ENCODE measurements at regions not wholly inside any gene's neighbourhood (a gene's known extent, or its start where the extent isn't known, plus 50 kb on each side); places are given as distances from the start of the nearest gene placed in this dataset.

DNA sequence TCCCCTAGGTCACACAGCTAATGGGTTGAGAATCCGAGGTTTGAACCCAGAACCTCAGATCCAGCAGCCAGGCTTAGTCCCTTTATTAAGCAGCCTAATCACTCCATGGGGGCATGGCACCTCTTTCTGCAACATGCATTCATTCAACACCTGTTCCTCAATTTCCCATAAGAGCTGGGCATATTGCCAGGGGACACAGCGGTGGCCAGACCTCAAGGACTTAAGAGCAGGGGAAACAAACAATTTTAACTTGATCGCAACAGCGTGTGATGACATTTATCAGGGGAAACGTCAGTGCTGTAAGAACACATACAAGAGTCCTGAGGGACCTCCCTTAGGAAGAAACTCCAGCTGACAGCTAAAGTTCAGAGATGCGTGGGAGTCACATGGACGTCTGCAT, 267.4 kb upstream of the CDH4 start:
- no peak for DNase-seq

DNA sequence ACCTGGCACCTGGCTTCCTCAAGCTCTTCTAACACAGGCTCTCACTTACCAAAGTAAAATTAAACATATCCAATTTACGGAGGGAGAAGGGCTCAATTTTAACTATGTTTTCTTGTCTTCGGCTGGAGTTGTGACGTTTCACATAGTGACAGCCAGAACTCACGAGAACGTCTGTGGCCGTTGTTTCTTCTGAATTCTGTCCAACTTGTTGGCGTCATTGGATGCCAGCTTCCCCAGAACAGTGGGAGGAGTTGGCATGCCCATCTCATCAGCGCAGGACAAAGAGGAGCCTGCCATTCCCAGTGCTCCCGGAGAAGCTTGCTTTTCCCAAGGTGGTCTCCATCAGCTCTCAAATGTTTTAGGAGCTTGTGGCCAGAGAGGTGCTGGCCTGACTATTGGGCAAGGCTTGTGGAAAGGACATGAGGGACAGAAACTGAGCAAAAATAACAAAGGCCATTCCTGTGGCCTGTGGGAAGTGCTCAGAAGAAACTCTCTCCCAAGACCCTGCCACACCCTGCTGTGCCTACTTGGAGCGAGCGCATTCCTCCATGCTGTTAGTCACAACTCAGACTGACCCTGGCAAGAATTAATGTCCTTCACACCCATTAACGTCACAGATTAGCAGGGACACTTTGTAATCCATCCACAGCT, 265.4 kb upstream of the CDH4 start:
- DNase-seq = no peak

DNA sequence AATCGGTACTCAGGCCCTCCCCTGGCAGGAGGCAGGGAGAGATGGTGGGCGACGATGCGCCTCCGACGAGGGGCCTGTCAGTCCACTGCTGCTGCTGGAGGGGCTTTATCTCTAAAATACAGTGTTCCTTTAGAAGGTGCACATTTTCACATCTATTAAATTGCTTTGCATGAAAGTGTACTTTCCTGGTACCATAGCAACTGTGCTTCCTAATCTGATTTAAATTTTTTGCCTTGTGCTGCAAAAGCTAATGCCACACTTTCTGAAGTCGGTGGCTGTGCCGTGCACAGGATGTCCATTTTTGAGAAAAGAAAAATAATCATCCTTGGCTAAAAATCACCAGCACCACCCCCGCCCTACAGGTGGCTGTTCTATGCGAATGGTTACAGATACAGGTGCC, 262.0 kb upstream of the CDH4 start:
- DNase-seq = no peak

GRCh38 chr20:60990643-60991042, 261.4 kb upstream of the CDH4 start:
- DNase-seq = no peak

GRCh38 chr20:60993433-60994044, 258.5 kb upstream of the CDH4 start:
- no peak for DNase-seq

GRCh38 chr20:60999250-60999649, 252.8 kb upstream of the CDH4 start:
- DNase-seq = no peak

- DNase-seq = no peak
Measured at GRCh38 chr20:61002090-61002489, 250.0 kb upstream of the CDH4 start.

GRCh38 chr20:61014491-61014890, 237.6 kb upstream of the CDH4 start:
- no peak for DNase-seq

- DNase-seq = no peak
Measured at GRCh38 chr20:61015602-61016001, 236.5 kb upstream of the CDH4 start.

DNA sequence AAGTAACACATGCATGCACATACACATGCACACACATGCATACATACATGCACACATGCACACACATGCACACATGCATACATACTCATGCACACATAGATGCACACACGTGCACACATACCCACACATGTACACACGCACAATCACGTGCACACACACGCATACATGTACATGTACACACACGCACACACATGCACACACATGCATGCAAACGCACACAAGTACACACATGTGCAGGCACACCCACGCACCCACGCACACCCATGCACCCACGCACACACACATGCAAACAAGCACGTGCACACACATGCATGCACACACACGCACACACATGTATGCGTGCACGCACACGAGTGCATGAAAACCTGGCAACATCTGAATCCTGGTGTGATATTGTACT, 232.7 kb upstream of the CDH4 start:
- no peak for DNase-seq

DNA sequence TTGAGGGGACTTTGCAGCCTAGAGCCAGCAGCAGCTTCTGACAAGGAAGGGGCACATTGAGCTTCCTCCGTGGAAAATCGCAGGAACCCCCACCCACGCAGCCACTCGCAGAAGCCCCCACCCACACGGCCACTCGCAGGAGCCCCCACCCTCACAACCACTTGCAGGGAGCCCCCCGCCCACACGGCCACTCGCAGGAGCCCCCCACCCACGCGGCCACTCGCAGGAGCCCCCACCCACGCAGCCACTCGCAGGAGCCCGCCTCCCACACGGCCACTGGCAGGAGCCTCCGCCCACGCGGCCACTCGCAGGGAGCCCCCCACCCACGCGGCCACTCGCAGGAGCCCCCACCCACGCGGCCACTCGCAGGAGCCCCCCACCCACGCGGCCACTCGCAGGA, 228.4 kb upstream of the CDH4 start:
- DNase-seq = no peak

- DNase-seq = no peak
Measured at GRCh38 chr20:61024390-61024789, 227.7 kb upstream of the CDH4 start.

GRCh38 chr20:61025536-61025935, 226.5 kb upstream of the CDH4 start:
- DNase-seq = no peak

GRCh38 chr20:61026173-61026572, 225.9 kb upstream of the CDH4 start:
- DNase-seq = no peak

- no peak for DNase-seq
Measured at GRCh38 chr20:61026731-61027130, 225.3 kb upstream of the CDH4 start.

GRCh38 chr20:61027218-61027617, 224.8 kb upstream of the CDH4 start:
- DNase-seq = no peak

GRCh38 chr20:61030130-61030529, 221.9 kb upstream of the CDH4 start:
- DNase-seq = no peak

DNA sequence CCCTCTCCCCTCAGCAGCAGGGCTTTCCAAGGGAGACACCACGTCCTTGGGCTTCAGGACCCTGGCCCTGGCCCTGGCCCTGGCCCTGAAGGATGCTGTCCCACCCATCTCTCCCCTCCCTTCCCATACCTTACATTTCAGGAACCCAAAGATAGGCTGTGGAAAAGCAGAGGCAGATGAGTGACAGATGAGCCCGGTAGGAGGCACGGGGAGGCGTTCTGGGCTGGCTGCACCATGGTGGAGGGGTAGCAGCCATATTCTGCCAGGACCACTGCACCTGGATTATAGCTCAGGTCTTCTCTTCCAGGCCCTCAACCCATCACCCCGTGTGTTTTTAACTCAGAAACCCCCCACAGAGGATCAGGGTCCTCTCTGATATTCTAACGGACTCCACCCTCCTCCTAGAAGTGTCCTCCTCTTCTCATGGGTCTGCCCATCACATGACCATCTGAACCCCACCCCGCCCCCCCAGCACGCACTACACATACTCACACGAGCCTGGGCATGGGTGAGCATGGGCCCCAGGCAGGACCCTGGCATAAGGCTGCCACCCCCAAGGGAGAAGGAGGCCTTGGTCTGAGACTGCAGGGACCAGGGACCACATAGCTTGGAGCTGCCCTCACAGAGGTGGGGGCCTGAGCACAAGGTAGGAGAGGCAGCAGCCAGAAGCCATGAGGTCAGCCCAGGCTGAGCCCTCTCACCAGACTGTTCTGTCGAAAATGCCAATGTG, 220.8 kb upstream of the CDH4 start:
- no peak for DNase-seq

- no peak for DNase-seq
Measured at GRCh38 chr20:61037498-61037897, 214.6 kb upstream of the CDH4 start.

DNA sequence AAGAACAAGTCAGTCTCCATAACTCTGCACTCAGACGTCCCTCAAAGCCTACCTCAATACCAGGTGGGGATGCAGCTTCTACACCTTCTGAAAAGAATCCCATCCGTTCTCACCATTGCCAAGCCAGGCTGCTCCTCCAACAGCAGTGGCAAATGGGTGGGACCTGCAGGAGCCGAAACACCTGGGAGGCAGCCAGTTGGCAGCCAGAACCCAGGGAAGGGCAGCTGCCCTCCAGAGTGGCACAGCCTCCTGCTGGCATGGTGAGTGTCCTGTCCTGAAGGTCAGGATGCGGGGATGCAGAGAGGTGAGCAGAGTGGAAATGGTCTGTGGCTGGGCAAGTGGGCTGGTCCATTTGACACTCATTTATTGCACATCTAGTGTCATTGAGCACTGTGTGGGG, 210.6 kb upstream of the CDH4 start:
- DNase-seq = no peak

DNA sequence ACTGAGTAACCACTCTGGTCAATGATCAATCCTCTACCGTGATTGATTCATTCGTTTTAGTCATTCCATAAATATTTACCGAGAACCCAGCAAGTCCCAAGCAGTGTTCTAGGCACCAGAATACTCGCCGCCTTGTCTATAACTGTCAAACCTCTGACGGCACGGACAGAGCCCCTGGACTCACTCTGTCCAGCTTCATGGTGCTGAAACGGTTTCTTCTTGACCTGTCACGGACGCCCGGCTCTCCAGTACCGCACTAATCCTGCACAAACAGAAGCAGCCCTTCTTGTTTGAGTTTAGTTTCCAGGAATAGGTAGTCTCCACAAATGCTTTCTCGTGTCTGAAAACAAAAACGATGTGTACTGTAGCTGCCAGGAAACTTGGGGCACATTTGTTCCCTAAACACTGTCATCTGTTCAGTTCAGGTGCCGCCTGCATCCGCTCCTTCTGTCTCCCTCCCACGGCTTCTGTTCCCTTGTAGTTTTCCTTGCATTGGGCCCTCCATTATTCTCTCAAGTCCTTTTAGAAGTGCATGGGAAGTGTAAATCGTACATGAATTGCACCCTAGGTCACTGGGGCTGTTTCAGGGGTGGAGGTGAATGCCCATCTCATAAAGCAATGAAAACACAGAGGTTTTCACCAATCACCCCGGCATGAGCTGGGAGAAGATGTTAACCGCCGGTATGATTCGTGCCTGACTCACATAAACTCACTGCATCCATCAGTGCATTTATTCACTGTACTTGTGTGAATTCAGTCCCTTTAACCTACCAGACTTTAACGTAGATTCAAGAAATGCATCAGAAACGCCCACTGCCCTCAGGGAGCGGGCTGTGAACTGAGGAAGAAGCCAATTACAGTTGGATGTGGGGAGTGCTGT, 209.3 kb upstream of the CDH4 start:
- no peak for DNase-seq

- no peak for DNase-seq
Measured at GRCh38 chr20:61043681-61044080, 208.4 kb upstream of the CDH4 start.

DNA sequence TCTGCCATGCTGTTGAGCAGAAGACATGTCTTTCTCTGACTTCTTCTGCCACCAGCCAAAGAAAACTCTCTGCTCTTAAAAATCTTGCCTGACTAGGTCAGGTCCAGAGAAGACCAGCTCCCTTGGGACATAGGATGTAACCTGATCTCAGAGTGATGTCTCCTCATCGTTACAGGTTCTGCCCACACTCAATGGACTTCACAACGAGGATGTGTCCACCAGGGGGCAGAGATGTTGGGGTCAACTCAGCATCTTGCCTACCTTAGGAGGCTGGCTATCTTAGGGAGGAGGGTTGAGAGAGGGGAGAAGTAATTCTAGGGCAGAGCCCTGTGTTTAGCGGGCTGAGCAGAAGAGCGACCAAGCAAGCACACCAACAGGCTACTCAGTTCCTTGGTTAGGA, 207.6 kb upstream of the CDH4 start:
- no peak for DNase-seq

DNA sequence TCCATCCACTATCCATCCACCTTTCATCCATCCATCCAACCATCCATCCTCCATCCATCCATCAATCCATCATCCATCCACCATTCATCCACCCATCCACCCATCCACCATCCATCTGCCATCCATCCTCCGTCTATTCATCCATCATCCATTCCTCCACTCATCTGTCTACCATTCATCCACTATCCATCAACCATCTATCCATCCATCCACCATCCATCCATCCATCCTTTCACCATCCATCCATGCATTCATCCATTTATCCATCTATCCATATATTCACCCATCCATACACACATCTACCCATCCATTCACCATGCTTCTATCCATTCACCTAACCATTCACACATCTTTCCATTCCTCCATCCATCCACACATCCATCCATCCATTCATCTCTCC, 207.0 kb upstream of the CDH4 start:
- DNase-seq = no peak

Measured in NCI-H510A (cell line).